GM18519 (cell line): ENCODE measurements at regions not wholly inside any gene's neighbourhood (a gene's known extent, or its start where the extent isn't known, plus 50 kb on each side); places are given as distances from the start of the nearest gene placed in this dataset.
"Not testable (repeated sequence)": the region's sequence is repeated elsewhere in the genome, so short reads cannot be mapped to it uniquely, and the experiment has no call there.

ENCODE experiments used
- ATAC-seq: cut with Tn5 transposase; IDR thresholded peaks from one replicate; pipeline ENCODE4 v1.9.1; 2021; ENCODE audit warnings: mild to moderate bottlenecking, moderate library complexity; ENCODE audit not compliant: unreplicated experiment, low FRiP score

GRCh38 chr16:29155131-29155865 is 170.4 kb downstream of the LAT start:
- not testable (repeated sequence) for ATAC-seq

- no peak for ATAC-seq
Observed at GRCh38 chr16:29154676-29155121, 169.8 kb downstream of the LAT start.

GRCh38 chr16:29154088-29154487 is 169.2 kb downstream of the LAT start:
- no peak for ATAC-seq

GRCh38 chr16:29153307-29153706 is 168.5 kb downstream of the LAT start:
- not testable (repeated sequence) for ATAC-seq

- ATAC-seq: not testable (repeated sequence)
Observed at GRCh38 chr16:29152544-29153031, 167.7 kb downstream of the LAT start.

GRCh38 chr16:29151317-29151716 is 166.5 kb downstream of the LAT start:
- ATAC-seq: no peak

GRCh38 chr16:29149912-29150311 is 165.1 kb downstream of the LAT start:
- not testable (repeated sequence) for ATAC-seq

- no peak for ATAC-seq
Observed at GRCh38 chr16:29148867-29149272, 164.0 kb downstream of the LAT start.

GRCh38 chr16:29148131-29148691 is 163.4 kb downstream of the LAT start:
- ATAC-seq: no peak

GRCh38 chr16:29147710-29148109 is 162.9 kb downstream of the LAT start:
- not testable (repeated sequence) for ATAC-seq

- not testable (repeated sequence) for ATAC-seq
Observed at GRCh38 chr16:29146808-29147643, 162.2 kb downstream of the LAT start.

- no peak for ATAC-seq
Observed at GRCh38 chr16:29146266-29146665, 161.4 kb downstream of the LAT start.

GRCh38 chr16:29145486-29146225 is 160.8 kb downstream of the LAT start:
- ATAC-seq: not testable (repeated sequence)

GRCh38 chr16:29145086-29145485 is 160.2 kb downstream of the LAT start:
- not testable (repeated sequence) for ATAC-seq

- ATAC-seq: not testable (repeated sequence)
Observed at GRCh38 chr16:29144669-29145062, 159.8 kb downstream of the LAT start.

- ATAC-seq: not testable (repeated sequence)
Observed at GRCh38 chr16:29143739-29144668, 159.2 kb downstream of the LAT start.

GRCh38 chr16:29142506-29142905 is 157.7 kb downstream of the LAT start:
- not testable (repeated sequence) for ATAC-seq

GRCh38 chr16:29141586-29142324 is 156.9 kb downstream of the LAT start:
- no peak for ATAC-seq

GRCh38 chr16:29141121-29141520 is 156.3 kb downstream of the LAT start:
- ATAC-seq: not testable (repeated sequence)
